CD8-positive, alpha-beta memory T cell (primary cell): ENCODE measurements at regions not wholly inside any gene's neighbourhood (a gene's known extent, or its start where the extent isn't known, plus 50 kb on each side); places are given as distances from the start of the nearest gene placed in this dataset.

ENCODE experiments used
- CTCF ChIA-PET: fragments of 350-600 bp; sonication (Branson Sonifier 250); formaldehyde crosslinking; loops from one replicate; lab custom pipeline; 2021; ENCODE audit warnings: antibody characterized with exemption; lab: Charles Lee
- POLR2A ChIA-PET: fragments of 350-600 bp; sonication (Branson Sonifier 250); formaldehyde crosslinking; loops from one replicate; lab custom pipeline; 2021; ENCODE audit warnings: antibody characterized with exemption; lab: Charles Lee
- DNase-seq, 5 donors: peaks; one replicate each; pipeline versions ENCODE4 v3.0.0 to v3.0.0-alpha.2; 2020 to 2022; ENCODE audit warnings: mixed read lengths in 1 of 5
- H3K27ac ChIP-seq: one replicate; pipeline ENCODE4 v1.7.0; 2013; ENCODE audit warnings: low read depth, mild to moderate bottlenecking, low read length, moderate library complexity
- H3K27me3 ChIP-seq: 2 replicates; pipeline ENCODE4 v1.7.0; 2013; ENCODE audit warnings: low read length, mild to moderate bottlenecking; ENCODE audit not compliant: insufficient read depth, poor library complexity, severe bottlenecking
- H3K36me3 ChIP-seq: 2 replicates; pipeline ENCODE4 v1.7.0; 2013; ENCODE audit warnings: mild to moderate bottlenecking, low read length, moderate library complexity; ENCODE audit not compliant: insufficient read depth
- H3K4me1 ChIP-seq: 2 replicates; pipeline ENCODE4 v1.7.0; 2013; ENCODE audit warnings: mild to moderate bottlenecking, low read length, moderate library complexity; ENCODE audit not compliant: insufficient read depth
- H3K4me3 ChIP-seq: 2 replicates; pipeline ENCODE4 v1.7.0; 2013; ENCODE audit warnings: mild to moderate bottlenecking, low read length
- H3K9me3 ChIP-seq: 2 replicates; pipeline ENCODE4 v1.7.0; 2013; ENCODE audit warnings: mild to moderate bottlenecking, low read length
- H3K27ac Mint-ChIP-seq, 8 donors: one replicate each; pipeline ENCODE4 v1.8.0; 2020 to 2021; ENCODE audit warnings: mixed read lengths in 8 of 8, mild to moderate bottlenecking in 6 of 8, inconsistent platforms in 3 of 8, moderate library complexity in 3 of 8
- H3K27me3 Mint-ChIP-seq, 2 donors: one replicate each; pipeline ENCODE4 v1.8.0; 2020 to 2021; ENCODE audit warnings: mixed read lengths in 2 of 2, mild to moderate bottlenecking in 1 of 2, moderate library complexity in 1 of 2
- H3K36me3 Mint-ChIP-seq, 3 donors: one replicate each; pipeline ENCODE4 v1.8.0; 2020 to 2021; ENCODE audit warnings: mixed read lengths in 3 of 3, inconsistent platforms in 1 of 3, mild to moderate bottlenecking in 1 of 3
- H3K4me1 Mint-ChIP-seq, 3 donors: one replicate each; pipeline ENCODE4 v1.8.0; 2020 to 2021; ENCODE audit warnings: mixed read lengths in 3 of 3, inconsistent platforms in 1 of 3, mild to moderate bottlenecking in 1 of 3
- H3K4me3 Mint-ChIP-seq, 7 donors: one replicate each; pipeline ENCODE4 v1.8.0; 2020 to 2021; ENCODE audit warnings: mixed read lengths in 7 of 7, mild to moderate bottlenecking in 6 of 7, moderate library complexity in 4 of 7, inconsistent platforms in 2 of 7
- H3K9me3 Mint-ChIP-seq, 5 donors: one replicate each; pipeline ENCODE4 v1.8.0; 2020 to 2022; ENCODE audit warnings: mixed read lengths in 5 of 5, mild to moderate bottlenecking in 3 of 5, moderate library complexity in 2 of 5, inconsistent platforms in 1 of 5

DNA sequence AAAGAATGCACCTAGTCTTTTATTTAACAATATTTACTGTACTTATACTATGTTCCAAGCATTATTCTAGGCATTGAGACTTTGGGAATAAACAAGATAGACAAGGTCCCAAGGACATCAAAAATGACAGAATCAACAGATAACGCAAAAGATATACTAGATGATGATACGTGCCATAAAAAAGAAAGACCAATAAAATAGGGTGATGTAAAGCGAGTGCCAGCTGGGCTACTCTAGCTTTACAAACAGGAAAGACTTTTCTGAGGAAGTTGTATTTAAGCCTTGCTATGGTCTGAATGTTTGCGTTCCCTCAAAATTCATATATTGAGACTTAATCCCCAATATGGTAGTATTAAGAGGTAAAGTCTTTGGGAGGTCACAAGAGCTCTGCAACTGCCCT lies 310.2 kb upstream of the RGMB start:
- POLR2A ChIA-PET: no interaction called here
- Mint-ChIP-seq H3K27me3 (peaks cover 0 to 3% of the 10 kb centered on the region in 2 donors), H3K9me3 (peaks cover 0 to 3% (median 0%) of the 10 kb centered on the region in 5 donors), H3K4me1 (no peaks in the 10 kb centered on the region), H3K27ac (no peak overlapping the region), H3K4me3 (no peak overlapping the region), H3K36me3 (no peaks in the 10 kb centered on the region)
- no peaks in the 10 kb centered on the region for H3K4me1 ChIP-seq
- CTCF ChIA-PET: no interaction called here
- H3K27ac ChIP-seq: no peak overlapping the region
- H3K36me3 ChIP-seq: no peaks in the 10 kb centered on the region
- H3K9me3 ChIP-seq: no peaks in the 10 kb centered on the region
- DNase-seq: no peak
- H3K27me3 ChIP-seq: no peaks in the 10 kb centered on the region
- H3K4me3 ChIP-seq: no peak overlapping the region

DNA sequence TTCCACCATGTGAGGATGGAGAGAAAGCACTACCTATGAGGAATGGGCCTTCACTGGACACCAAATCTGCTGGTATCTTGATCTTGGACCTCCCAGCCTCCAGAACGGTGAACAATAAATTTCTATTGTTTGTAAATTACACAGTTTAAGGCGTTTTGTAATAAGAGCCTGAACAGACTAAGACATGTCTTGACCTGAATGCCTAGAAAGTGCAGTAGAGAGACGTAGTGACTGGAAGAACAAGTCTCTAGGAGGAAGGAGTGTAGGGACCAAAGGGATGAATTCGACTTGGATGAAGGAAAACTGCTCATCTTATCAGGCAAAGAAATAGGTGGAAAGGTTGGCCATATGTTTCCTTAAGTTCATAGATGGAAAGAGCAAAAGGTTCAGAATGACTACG lies 309.8 kb upstream of the RGMB start:
- ChIA-PET POLR2A (no interaction called here), CTCF (no interaction called here)
- H3K4me3 ChIP-seq: no peak overlapping the region
- Mint-ChIP-seq H3K4me1 (no peaks in the 10 kb centered on the region), H3K9me3 (peaks cover 0 to 3% (median 0%) of the 10 kb centered on the region in 5 donors), H3K27ac (no peak overlapping the region), H3K4me3 (no peak overlapping the region), H3K36me3 (no peaks in the 10 kb centered on the region), H3K27me3 (peaks cover 0 to 3% of the 10 kb centered on the region in 2 donors)
- no peaks in the 10 kb centered on the region for H3K27me3 ChIP-seq
- H3K4me1 ChIP-seq: no peaks in the 10 kb centered on the region
- H3K27ac ChIP-seq: no peak overlapping the region
- no peaks in the 10 kb centered on the region for H3K36me3 ChIP-seq
- H3K9me3 ChIP-seq: no peaks in the 10 kb centered on the region
- no peak for DNase-seq

DNA sequence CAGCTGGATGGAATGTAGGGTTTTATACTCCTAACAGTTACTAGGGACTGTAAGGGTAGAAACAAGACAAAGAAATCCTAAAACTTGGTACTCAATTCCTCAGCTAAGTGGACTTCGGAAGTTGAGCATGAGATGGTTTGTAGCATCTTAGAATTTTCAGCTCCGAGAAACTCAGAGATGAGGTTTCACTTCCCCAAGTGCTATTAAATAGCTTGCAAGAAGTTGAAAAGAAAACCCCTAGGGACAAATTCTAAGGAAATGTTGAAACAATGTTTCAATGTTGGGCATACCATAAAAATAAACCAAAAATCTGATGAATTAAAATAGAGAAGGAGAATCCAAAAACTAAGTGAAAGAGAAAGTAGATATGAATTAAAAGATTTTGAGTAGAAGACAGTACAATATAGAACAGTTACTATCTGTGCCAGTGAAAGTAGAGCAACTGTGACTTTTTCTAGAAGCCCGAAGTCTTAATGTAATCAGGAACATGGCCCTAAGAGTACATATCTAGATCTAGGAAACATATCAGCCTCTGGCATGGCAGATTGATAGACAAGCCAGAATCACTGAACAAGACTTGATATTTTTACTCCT lies 308.6 kb upstream of the RGMB start:
- no peaks in the 10 kb centered on the region for H3K36me3 ChIP-seq
- peaks cover 0 to 3% (median 0%) of the 10 kb centered on the region in 5 donors for H3K9me3 Mint-ChIP-seq
- H3K36me3 Mint-ChIP-seq: no peaks in the 10 kb centered on the region
- no peak overlapping the region for H3K4me3 ChIP-seq
- no peaks in the 10 kb centered on the region for H3K27me3 ChIP-seq
- no peaks in the 10 kb centered on the region for H3K9me3 ChIP-seq
- H3K4me1 ChIP-seq: no peaks in the 10 kb centered on the region
- ChIA-PET CTCF (no interaction called here), POLR2A (no interaction called here)
- no peak overlapping the region for H3K27ac ChIP-seq
- no peak for DNase-seq
- no peaks in the 10 kb centered on the region for H3K4me1 Mint-ChIP-seq
- H3K27me3 Mint-ChIP-seq: peaks cover 0 to 5% of the 10 kb centered on the region in 2 donors
- no peak overlapping the region for H3K4me3 Mint-ChIP-seq
- H3K27ac Mint-ChIP-seq: no peak overlapping the region

DNA sequence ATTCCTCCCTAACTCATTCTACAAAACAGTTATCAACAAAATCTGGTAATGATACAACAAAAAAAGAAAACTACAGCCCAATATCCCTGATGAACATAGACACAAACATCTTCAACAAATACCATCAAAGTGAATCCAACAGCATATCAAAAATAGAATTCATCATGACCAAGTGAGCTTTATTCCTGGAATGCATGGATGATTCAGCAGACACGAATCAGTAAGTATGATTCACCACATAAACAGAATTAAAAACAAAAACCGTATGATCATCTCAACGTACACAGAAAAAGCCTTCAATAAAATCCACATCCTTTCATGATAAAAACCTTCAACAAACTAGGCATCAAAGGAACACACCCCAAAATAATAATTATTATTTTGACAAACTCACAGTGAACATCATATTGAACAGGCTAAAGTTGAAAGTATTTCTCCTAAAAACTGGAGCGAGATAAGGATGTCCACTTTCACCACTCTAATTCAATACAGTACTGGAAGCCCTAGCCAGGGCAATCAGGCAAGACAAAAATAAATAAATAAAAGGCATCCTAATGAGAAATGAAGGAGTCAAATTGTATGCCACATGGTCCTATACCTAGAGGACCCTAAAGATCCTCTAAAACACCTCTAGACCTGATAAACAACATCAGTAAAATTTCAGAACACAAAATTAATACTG lies 305.1 kb upstream of the RGMB start:
- ChIA-PET CTCF (no interaction called here), POLR2A (no interaction called here)
- H3K4me3 Mint-ChIP-seq: no peak overlapping the region
- H3K4me1 Mint-ChIP-seq: no peaks in the 10 kb centered on the region
- H3K36me3 ChIP-seq: no peaks in the 10 kb centered on the region
- H3K4me1 ChIP-seq: no peaks in the 10 kb centered on the region
- no peaks in the 10 kb centered on the region for H3K9me3 Mint-ChIP-seq
- H3K27me3 ChIP-seq: no peaks in the 10 kb centered on the region
- no peak overlapping the region for H3K27ac Mint-ChIP-seq
- no peak overlapping the region for H3K27ac ChIP-seq
- peaks cover 0 to 7% of the 10 kb centered on the region in 2 donors for H3K27me3 Mint-ChIP-seq
- H3K4me3 ChIP-seq: no peak overlapping the region
- no peak for DNase-seq
- no peaks in the 10 kb centered on the region for H3K36me3 Mint-ChIP-seq
- H3K9me3 ChIP-seq: no peaks in the 10 kb centered on the region

DNA sequence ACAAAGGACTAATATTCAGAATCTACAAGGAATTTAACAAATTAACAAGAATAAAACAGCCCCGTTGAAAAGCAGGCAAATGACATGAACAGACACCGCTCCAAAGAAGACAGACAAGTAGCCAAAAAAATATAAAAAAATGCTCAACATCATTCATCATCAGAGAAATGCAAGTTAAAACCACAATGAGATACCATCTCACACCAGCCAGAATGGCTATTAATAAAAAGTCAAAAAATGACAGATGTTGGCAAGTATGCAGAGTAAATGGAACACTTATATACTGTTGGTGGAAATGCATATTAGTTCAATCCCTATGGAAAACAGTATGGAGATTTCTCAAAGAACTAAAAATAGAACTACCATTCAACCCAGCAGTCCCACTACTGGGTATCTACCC lies 302.7 kb upstream of the RGMB start:
- DNase-seq: no peak
- Histone ChIP-seq H3K27me3 (no peaks in the 10 kb centered on the region), H3K27ac (no peak overlapping the region), H3K4me1 (no peaks in the 10 kb centered on the region), H3K36me3 (no peaks in the 10 kb centered on the region), H3K9me3 (no peaks in the 10 kb centered on the region), H3K4me3 (no peak overlapping the region)
- ChIA-PET CTCF (no interaction called here), POLR2A (no interaction called here)
- Mint-ChIP-seq H3K4me3 (no peak overlapping the region), H3K27ac (no peak overlapping the region), H3K36me3 (no peaks in the 10 kb centered on the region), H3K4me1 (no peaks in the 10 kb centered on the region), H3K9me3 (peaks cover 0 to 2% (median 0%) of the 10 kb centered on the region in 5 donors), H3K27me3 (peaks cover 0 to 7% of the 10 kb centered on the region in 2 donors)

DNA sequence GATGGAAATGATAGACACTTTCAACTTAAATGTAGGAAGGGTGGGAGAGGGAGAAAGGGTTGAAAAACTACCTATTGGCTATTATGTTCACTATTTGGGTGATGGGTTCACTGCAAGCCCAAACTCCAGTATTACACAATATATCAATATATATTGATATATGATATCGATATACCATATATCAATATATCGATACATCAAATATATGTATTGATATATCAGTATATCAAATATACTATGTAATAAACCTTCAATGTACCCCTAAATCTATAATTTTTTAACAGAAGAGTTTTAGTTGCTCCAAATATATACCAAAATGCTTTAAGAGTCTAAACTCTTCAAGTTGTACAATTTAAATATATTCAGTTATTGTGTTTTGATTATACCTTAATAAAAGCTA lies 302.0 kb upstream of the RGMB start:
- no peak overlapping the region for H3K27ac Mint-ChIP-seq
- CTCF ChIA-PET: no interaction called here
- H3K4me1 Mint-ChIP-seq: no peaks in the 10 kb centered on the region

DNA sequence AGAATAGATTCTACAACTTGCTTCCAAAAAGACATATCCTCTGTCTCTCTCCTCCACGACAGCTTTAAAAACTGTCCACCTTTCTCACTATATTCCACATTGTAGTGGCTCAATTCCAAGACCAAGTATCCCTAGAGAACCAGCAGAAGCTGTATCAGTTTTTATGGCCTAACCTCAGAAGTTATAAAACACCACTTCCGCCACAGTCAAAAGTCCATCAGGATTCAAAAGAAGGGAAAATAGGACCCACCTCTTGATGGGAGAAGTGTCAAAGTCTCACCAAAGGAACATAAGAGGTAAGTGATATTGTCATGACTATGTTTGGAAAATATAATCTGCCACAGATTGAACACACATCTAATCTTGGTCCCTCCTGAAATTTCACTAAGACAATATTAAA lies 299.2 kb upstream of the RGMB start:
- Mint-ChIP-seq H3K27ac (no peak overlapping the region), H3K4me1 (no peaks in the 10 kb centered on the region), H3K4me3 (no peak overlapping the region), H3K27me3 (peaks cover 0 to 4% of the 10 kb centered on the region in 2 donors), H3K9me3 (peaks cover 0 to 2% (median 0%) of the 10 kb centered on the region in 5 donors), H3K36me3 (no peaks in the 10 kb centered on the region)
- Histone ChIP-seq H3K27ac (no peak overlapping the region), H3K9me3 (no peaks in the 10 kb centered on the region), H3K4me3 (no peak overlapping the region), H3K36me3 (no peaks in the 10 kb centered on the region), H3K27me3 (no peaks in the 10 kb centered on the region), H3K4me1 (no peaks in the 10 kb centered on the region)
- POLR2A ChIA-PET: no interaction called here
- CTCF ChIA-PET: no interaction called here
- no peak for DNase-seq

More for the DNA sequence above, 302.0 kb upstream of the RGMB start:
- no peaks in the 10 kb centered on the region for H3K36me3 Mint-ChIP-seq
- H3K4me3 Mint-ChIP-seq: no peak overlapping the region
- peaks cover 0 to 2% (median 0%) of the 10 kb centered on the region in 5 donors for H3K9me3 Mint-ChIP-seq
- POLR2A ChIA-PET: no interaction called here
- peaks cover 0 to 6% of the 10 kb centered on the region in 2 donors for H3K27me3 Mint-ChIP-seq
- Histone ChIP-seq H3K36me3 (no peaks in the 10 kb centered on the region), H3K4me3 (no peak overlapping the region), H3K27me3 (no peaks in the 10 kb centered on the region), H3K4me1 (no peaks in the 10 kb centered on the region), H3K27ac (no peak overlapping the region), H3K9me3 (no peaks in the 10 kb centered on the region)
- DNase-seq: no peak

DNA sequence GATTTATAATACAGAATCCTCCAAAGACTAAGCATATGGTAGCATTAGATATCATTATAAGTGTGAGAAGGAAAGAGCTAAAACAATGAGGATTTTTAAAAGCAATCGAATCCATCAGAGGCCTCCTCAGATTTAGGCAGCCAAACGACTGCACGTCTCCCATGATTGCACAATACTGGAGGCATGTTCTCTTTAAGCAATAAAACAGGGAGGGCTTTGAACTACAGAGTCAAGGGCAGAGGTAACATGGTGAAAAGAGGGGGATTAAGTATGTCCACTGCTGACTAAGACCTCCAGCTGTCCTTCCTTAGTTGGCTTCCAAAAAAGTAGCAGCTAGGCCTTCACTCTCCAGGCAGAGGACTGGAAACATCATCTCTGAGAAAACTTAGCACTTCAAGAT lies 298.7 kb upstream of the RGMB start:
- H3K27ac ChIP-seq: no peak overlapping the region
- Mint-ChIP-seq H3K9me3 (peaks cover 0 to 2% (median 0%) of the 10 kb centered on the region in 5 donors), H3K27ac (no peak overlapping the region), H3K36me3 (no peaks in the 10 kb centered on the region), H3K27me3 (peaks cover 0 to 2% of the 10 kb centered on the region in 2 donors), H3K4me1 (no peaks in the 10 kb centered on the region), H3K4me3 (no peak overlapping the region)
- H3K9me3 ChIP-seq: no peaks in the 10 kb centered on the region
- no peaks in the 10 kb centered on the region for H3K36me3 ChIP-seq
- CTCF ChIA-PET: no interaction called here
- no peaks in the 10 kb centered on the region for H3K27me3 ChIP-seq
- H3K4me3 ChIP-seq: no peak overlapping the region
- H3K4me1 ChIP-seq: no peaks in the 10 kb centered on the region
- DNase-seq: no peak
- POLR2A ChIA-PET: no interaction called here
